ENCODE measurements at regions not wholly inside any gene's neighbourhood (a gene's known extent, or its start where the extent isn't known, plus 50 kb on each side); places are given as distances from the start of the nearest gene placed in this dataset.

DNA sequence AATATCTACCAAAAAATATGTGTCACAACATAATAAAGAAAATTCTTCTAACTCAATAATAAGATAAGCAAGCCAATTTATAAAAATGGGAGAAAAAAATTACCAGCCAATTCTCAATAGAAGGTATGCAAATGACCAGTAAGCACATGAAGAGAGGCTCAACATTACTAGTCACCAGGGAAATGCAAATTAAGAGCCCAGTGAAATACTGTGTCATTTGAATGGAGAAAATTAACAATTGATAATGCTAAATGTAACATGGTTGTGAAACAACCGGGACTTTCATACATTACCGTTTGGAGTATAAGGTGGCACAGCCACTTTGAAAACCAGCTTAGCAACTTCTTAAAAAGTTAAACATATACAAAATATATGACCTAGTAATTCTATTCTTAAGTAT is 460.7 kb downstream of the IGSF11 start:
- ChIA-PET POLR2A (no interaction called here), CTCF (ENCODE audit: low intra/inter-chr PET ratio) (no interaction called here)
- intact Hi-C loops (cut with micrococcal nuclease), result no loop called here
- no peak overlapping the region for H2AFZ ChIP-seq (ENCODE audit: low read depth, low read length)
- H3K4me1 ChIP-seq (replicated peaks in 1 of 2; ENCODE audit: control insufficient read depth in 2 of 2, insufficient read depth in 2 of 2, low read length in 2 of 2), result no peaks in the 10 kb centered on the region; a peak in 1 of 5 replicates
- ATAC-seq (no peak), FAIRE-seq (no peak), DNase-seq (ENCODE audit: extremely low read depth in 1 of 4, low spot score in 3 of 4) (no peak)
- BruUV-seq (replicated peaks), result no TSS peak
- no peaks in the 10 kb centered on the region for H3K27me3 ChIP-seq (ENCODE audit: control insufficient read depth in 2 of 2, insufficient read depth in 2 of 2, low read length in 2 of 2)
- WGBS (ENCODE audit: insufficient coverage, low coverage, missing lambda C conversion rate), result 19% methylated on average over 2 of the region's 2 CpGs
- no peak overlapping the region for H3K9ac ChIP-seq (ENCODE audit: insufficient read depth in 1 of 2, low read depth in 2 of 2, low read length in 2 of 2)
- H4K20me1 ChIP-seq (replicated peaks; ENCODE audit: control insufficient read depth, insufficient read depth, low read length), result no peaks in the 10 kb centered on the region
- TF ChIP-seq KHSRP (IDR thresholded peaks at IDR 0.05), result no peak
- TF ChIP-seq FOXA1 (IDR thresholded peaks at IDR 0.05; ENCODE audit: borderline replicate concordance), result no peak
- no peak for TF ChIP-seq ELF2 (CRISPR knock-in tag; IDR thresholded peaks at IDR 0.05)
- TF ChIP-seq RBM17 (IDR thresholded peaks at IDR 0.05; ENCODE audit: borderline replicate concordance, low read depth, low read length), result no peak
- no peak for TF ChIP-seq ZNF24 (IDR thresholded peaks at IDR 0.05)
- TF ChIP-seq BRD9 (IDR thresholded peaks at IDR 0.05; ENCODE audit: low read depth, partially characterized antibody), result no peak
- TF ChIP-seq MCM7 (IDR thresholded peaks at IDR 0.05), result no peak
- no peak for TF ChIP-seq NR2C2 (CRISPR knock-in tag; IDR thresholded peaks at IDR 0.05)
- no peak for TF ChIP-seq NR2C2 (tag; IDR thresholded peaks at IDR 0.05)
- TF ChIP-seq FOSL1 (tag; conservative IDR thresholded peaks at IDR 0.05), result no peak
- no peak overlapping the region for H3K4me3 ChIP-seq
- no peaks in the 10 kb centered on the region for H3K79me2 ChIP-seq (ENCODE audit: control insufficient read depth, insufficient read depth, low read length)
- no peaks in the 10 kb centered on the region for H3K36me3 ChIP-seq (ENCODE audit: control insufficient read depth, insufficient read depth, low read length)
- no peak overlapping the region for H3K27ac ChIP-seq (ENCODE audit: extremely low read depth, low read depth, low read length)
- no peak overlapping the region for H3K4me2 ChIP-seq (ENCODE audit: insufficient read depth, low read length)
- H3K9me1 ChIP-seq (ENCODE audit: control insufficient read depth, insufficient read depth, low read length), result no peaks in the 10 kb centered on the region
- H3K9me3 ChIP-seq (replicated peaks; ENCODE audit: control insufficient read depth, insufficient read depth, low read depth, low read length), result 0 out of 2 replicates have a peak, but pooled peaks cover 3% of the 10 kb centered on the region
- in situ Hi-C loops (cut with MboI), result no loop called here

Data from K562 (cell line).